ENCODE measurements at regions not wholly inside any gene's neighbourhood (a gene's known extent, or its start where the extent isn't known, plus 50 kb on each side); places are given as distances from the start of the nearest gene placed in this dataset.
"Not testable (repeated sequence)": the region's sequence is repeated elsewhere in the genome, so short reads cannot be mapped to it uniquely, and the experiment has no call there.

DNA sequence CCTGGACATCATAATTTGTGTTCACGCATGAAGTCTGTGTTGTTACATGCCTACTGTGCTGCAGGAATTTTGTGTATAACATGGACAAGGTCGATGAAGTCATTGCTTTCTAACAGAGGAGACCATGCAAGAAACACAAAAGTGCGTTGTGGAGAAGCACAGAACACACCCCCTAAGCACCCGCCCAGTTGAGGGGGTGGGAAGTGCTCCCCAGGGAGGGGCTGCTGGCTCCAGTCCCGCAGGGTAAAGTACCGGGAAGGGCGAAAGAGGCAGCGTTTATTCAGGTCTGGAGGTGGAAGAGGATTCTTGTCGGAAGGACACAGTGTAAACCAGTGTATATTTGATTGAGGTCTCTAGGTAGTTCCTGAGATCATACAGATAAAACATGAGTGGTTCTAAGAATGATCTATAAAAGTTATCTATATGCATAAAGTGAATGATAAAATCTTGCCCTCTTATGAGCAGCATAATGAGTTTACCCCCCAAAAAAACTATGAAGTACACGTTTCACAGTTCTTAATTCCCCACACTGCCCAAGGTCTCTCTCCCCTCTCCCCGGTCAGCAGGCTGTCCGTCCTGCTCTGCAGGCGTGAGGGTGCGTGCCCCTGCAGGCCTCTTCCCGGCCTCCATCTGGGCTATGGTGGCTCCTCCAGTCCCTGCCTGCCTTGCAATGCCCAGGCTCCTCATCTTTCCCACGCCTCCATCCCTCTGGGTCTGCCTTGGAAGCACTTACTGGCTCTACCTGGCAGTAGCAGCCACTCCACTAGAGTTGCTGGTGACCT lies 159.7 kb downstream of the THBS2 start:
- Histone ChIP-seq H3K27ac (replicated peaks; ENCODE audit: low read length) (no peak overlapping the region), H3K18ac (ENCODE audit: low read length) (peak overlapping the region; percentile 11), H3K79me1 (ENCODE audit: low read depth, low read length) (no peaks in the 10 kb centered on the region), H3K36me3 (replicated peaks in 1 of 2; ENCODE audit: control insufficient read depth in 2 of 2, insufficient read depth in 2 of 2, low read length in 2 of 2) (no peaks in the 10 kb centered on the region), H4K8ac (ENCODE audit: low read depth, low read length) (no peak overlapping the region), H4K91ac (ENCODE audit: low read depth, low read length, poor library complexity) (no peak overlapping the region), H3K4ac (ENCODE audit: low read length) (no peak overlapping the region), H3K27me3 (ENCODE audit: control insufficient read depth in 3 of 3, insufficient read depth in 3 of 3, low read depth in 1 of 3, low read length in 3 of 3) (no peaks in the 10 kb centered on the region), H3K9me3 (replicated peaks in 1 of 2; ENCODE audit: control insufficient read depth in 2 of 2, insufficient read depth in 1 of 2, low read depth in 1 of 2, low read length in 2 of 2) (peaks cover 0 to 10% of the 10 kb centered on the region in 2 donors), H3K4me1 (ENCODE audit: control insufficient read depth in 2 of 2, insufficient read depth in 1 of 2, low read depth in 1 of 2, low read length in 2 of 2) (peaks cover 5 to 9% of the 10 kb centered on the region in 2 donors), H2AK5ac (ENCODE audit: low read depth, low read length) (peak overlapping the region; percentile 58), H2BK15ac (ENCODE audit: low read length) (peak overlapping the region; percentile 24), H2BK12ac (ENCODE audit: low read length) (no peak overlapping the region), H3K23ac (ENCODE audit: low read depth, low read length, poor library complexity) (no peak overlapping the region), H2AFZ (ENCODE audit: low read length) (no peak overlapping the region), H3K4me2 (ENCODE audit: insufficient read depth, low read length, poor library complexity, severe bottlenecking) (no peak overlapping the region), H2BK5ac (ENCODE audit: low read length) (no peak overlapping the region), H3K4me3 (ENCODE audit: low read length in 2 of 2) (no peak overlapping the region), H3K14ac (ENCODE audit: low read length) (no peak overlapping the region), H3K9ac (ENCODE audit: low read depth, low read length, poor library complexity) (no peak overlapping the region), H2BK120ac (ENCODE audit: low read depth, low read length) (no peak overlapping the region)
- no peak for DNase-seq (ENCODE audit: low spot score)
- no CpG with 5 or more reads among the region's 16 CpGs for WGBS, 2 donors (ENCODE audit: extremely low coverage in 2 of 2, insufficient read length in 2 of 2, insufficient replicate concordance in 1 of 2)

DNA sequence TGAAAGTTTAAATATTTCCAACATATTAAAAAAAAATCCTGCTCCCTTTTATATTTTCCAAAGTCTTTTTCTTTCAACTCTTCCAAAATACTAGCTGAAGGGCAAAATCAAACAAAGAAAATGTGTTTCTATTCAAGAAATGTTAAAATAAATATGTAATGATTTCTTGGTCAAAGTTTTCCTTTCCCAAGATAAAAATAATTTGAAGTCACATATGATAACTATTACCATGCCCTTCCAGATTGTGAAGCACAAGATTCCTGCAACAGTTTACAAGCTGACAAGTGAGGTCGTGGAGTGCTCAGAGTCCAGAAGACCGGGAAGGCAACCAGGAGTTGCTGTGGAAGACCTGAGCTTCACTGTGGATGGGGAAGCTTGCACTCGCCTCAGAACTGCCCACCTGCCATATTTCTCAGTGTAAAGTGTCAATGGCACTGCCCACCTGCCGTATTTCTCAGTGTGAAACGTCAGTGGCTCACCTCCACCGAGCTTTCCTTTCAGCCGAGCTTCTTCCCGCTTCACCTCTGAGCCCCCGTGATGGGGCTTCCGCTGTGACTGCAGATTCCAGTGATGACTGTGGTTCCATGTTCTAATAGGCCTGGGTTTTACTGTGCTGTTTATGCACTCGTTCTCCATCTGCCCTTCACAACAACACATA lies 160.5 kb downstream of the THBS2 start:
- H3K4me2 ChIP-seq (ENCODE audit: insufficient read depth, low read length, poor library complexity, severe bottlenecking): no peak overlapping the region
- no peaks in the 10 kb centered on the region for H3K79me1 ChIP-seq (ENCODE audit: low read depth, low read length)
- no peak overlapping the region for H2BK12ac ChIP-seq (ENCODE audit: low read length)
- no peak overlapping the region for H3K4ac ChIP-seq (ENCODE audit: low read length)
- H3K23ac ChIP-seq (ENCODE audit: low read depth, low read length, poor library complexity): no peak overlapping the region
- peaks cover 0 to 13% of the 10 kb centered on the region in 2 donors for H3K9me3 ChIP-seq (replicated peaks in 1 of 2; ENCODE audit: control insufficient read depth in 2 of 2, insufficient read depth in 1 of 2, low read depth in 1 of 2, low read length in 2 of 2)
- DNase-seq (ENCODE audit: low spot score): no peak
- H3K18ac ChIP-seq (ENCODE audit: low read length): no peak overlapping the region
- no peak overlapping the region for H3K14ac ChIP-seq (ENCODE audit: low read length)
- no peak overlapping the region for H2BK120ac ChIP-seq (ENCODE audit: low read depth, low read length)
- H3K27me3 ChIP-seq (ENCODE audit: control insufficient read depth in 3 of 3, insufficient read depth in 3 of 3, low read depth in 1 of 3, low read length in 3 of 3): no peaks in the 10 kb centered on the region
- H2BK15ac ChIP-seq (ENCODE audit: low read length): no peak overlapping the region
- H2AFZ ChIP-seq (ENCODE audit: low read length): no peak overlapping the region
- no peak overlapping the region for H2AK5ac ChIP-seq (ENCODE audit: low read depth, low read length)
- no peaks in the 10 kb centered on the region for H3K36me3 ChIP-seq (replicated peaks in 1 of 2; ENCODE audit: control insufficient read depth in 2 of 2, insufficient read depth in 2 of 2, low read length in 2 of 2)
- WGBS, 2 donors (ENCODE audit: extremely low coverage in 2 of 2, insufficient read length in 2 of 2, insufficient replicate concordance in 1 of 2): no CpG with 5 or more reads among the region's 11 CpGs
- peaks cover 5 to 7% of the 10 kb centered on the region in 2 donors for H3K4me1 ChIP-seq (ENCODE audit: control insufficient read depth in 2 of 2, insufficient read depth in 1 of 2, low read depth in 1 of 2, low read length in 2 of 2)
- H3K9ac ChIP-seq (ENCODE audit: low read depth, low read length, poor library complexity): no peak overlapping the region
- no peak overlapping the region for H4K91ac ChIP-seq (ENCODE audit: low read depth, low read length, poor library complexity)
- H3K27ac ChIP-seq (replicated peaks; ENCODE audit: low read length): no peak overlapping the region
- no peak overlapping the region for H2BK5ac ChIP-seq (ENCODE audit: low read length)
- H4K8ac ChIP-seq (ENCODE audit: low read depth, low read length): no peak overlapping the region
- H3K4me3 ChIP-seq (ENCODE audit: low read length in 2 of 2): no peak overlapping the region

DNA sequence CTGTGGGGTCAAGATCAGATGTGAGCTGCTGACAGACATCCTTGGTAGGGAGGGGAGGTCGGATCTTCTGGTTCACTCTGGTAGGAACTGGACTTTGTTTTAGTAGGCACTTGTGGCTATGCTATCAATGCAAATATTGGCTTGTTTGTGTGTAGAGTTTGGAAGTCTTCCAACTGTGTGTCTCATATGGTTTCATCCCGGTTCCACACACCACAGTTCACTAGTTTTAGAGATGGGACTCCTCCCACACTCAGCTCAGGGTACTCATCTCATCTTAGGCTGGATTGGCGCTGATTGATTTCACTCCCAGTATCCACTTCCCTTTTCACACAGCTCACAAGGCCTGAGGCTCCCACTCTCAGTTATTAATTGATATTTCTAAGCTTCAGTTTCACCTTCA lies 161.3 kb downstream of the THBS2 start:
- no peak overlapping the region for H4K91ac ChIP-seq (ENCODE audit: low read depth, low read length, poor library complexity)
- no peaks in the 10 kb centered on the region for H3K79me1 ChIP-seq (ENCODE audit: low read depth, low read length)
- no peak overlapping the region for H3K18ac ChIP-seq (ENCODE audit: low read length)
- no peak overlapping the region for H2BK120ac ChIP-seq (ENCODE audit: low read depth, low read length)
- no peak overlapping the region for H3K14ac ChIP-seq (ENCODE audit: low read length)
- no peak for DNase-seq (ENCODE audit: low spot score)
- no CpG with 5 or more reads among the region's 3 CpGs for WGBS, 2 donors (ENCODE audit: extremely low coverage in 2 of 2, insufficient read length in 2 of 2, insufficient replicate concordance in 1 of 2)
- H4K8ac ChIP-seq (ENCODE audit: low read depth, low read length): no peak overlapping the region
- H3K4me3 ChIP-seq (ENCODE audit: low read length in 2 of 2): no peak overlapping the region
- H3K27me3 ChIP-seq (ENCODE audit: control insufficient read depth in 3 of 3, insufficient read depth in 3 of 3, low read depth in 1 of 3, low read length in 3 of 3): no peaks in the 10 kb centered on the region
- H2BK5ac ChIP-seq (ENCODE audit: low read length): no peak overlapping the region
- H3K9me3 ChIP-seq (replicated peaks in 1 of 2; ENCODE audit: control insufficient read depth in 2 of 2, insufficient read depth in 1 of 2, low read depth in 1 of 2, low read length in 2 of 2): peaks cover 0 to 13% of the 10 kb centered on the region in 2 donors
- H3K27ac ChIP-seq (replicated peaks; ENCODE audit: low read length): no peak overlapping the region
- H2AK5ac ChIP-seq (ENCODE audit: low read depth, low read length): no peak overlapping the region
- H3K23ac ChIP-seq (ENCODE audit: low read depth, low read length, poor library complexity): no peak overlapping the region
- H3K4me2 ChIP-seq (ENCODE audit: insufficient read depth, low read length, poor library complexity, severe bottlenecking): no peak overlapping the region
- H2BK12ac ChIP-seq (ENCODE audit: low read length): no peak overlapping the region
- H2BK15ac ChIP-seq (ENCODE audit: low read length): no peak overlapping the region
- H3K4me1 ChIP-seq (ENCODE audit: control insufficient read depth in 2 of 2, insufficient read depth in 1 of 2, low read depth in 1 of 2, low read length in 2 of 2): peaks cover 3 to 4% of the 10 kb centered on the region in 2 donors
- no peak overlapping the region for H3K4ac ChIP-seq (ENCODE audit: low read length)
- no peaks in the 10 kb centered on the region for H3K36me3 ChIP-seq (replicated peaks in 1 of 2; ENCODE audit: control insufficient read depth in 2 of 2, insufficient read depth in 2 of 2, low read length in 2 of 2)
- H2AFZ ChIP-seq (ENCODE audit: low read length): no peak overlapping the region
- no peak overlapping the region for H3K9ac ChIP-seq (ENCODE audit: low read depth, low read length, poor library complexity)

DNA sequence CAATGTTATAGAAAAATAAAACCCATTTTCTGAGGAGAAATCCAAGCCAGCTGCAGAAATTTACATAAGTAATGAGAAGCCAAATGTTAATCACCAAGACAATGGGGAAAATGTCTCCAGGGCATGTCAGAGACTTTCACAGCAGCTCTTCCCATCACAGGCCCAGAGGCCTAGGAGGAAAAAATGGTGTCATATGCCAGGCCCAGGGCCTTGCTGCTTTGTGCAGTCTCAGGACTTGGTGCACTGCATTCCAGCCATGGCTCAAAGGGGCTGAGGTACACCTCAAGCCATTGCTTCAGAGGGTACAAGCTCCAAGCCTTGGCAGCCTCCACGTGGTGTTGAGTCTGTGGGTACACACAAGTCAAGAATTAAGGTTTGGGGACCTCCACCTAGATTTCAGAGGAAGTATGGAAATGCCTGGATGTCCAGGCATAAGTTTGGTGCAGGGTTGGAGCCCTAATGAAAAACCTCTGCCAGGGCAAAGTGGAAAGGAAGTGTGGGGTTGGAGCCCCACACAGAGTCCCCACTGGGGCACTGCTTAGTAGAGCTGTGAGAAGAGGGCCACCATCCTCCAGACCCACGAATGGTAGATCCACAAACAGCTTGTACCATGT lies 163.0 kb downstream of the THBS2 start:
- H3K18ac ChIP-seq (ENCODE audit: low read length); H2AFZ ChIP-seq (ENCODE audit: low read length); H2BK15ac ChIP-seq (ENCODE audit: low read length); H3K4ac ChIP-seq (ENCODE audit: low read length); H3K27ac ChIP-seq (replicated peaks; ENCODE audit: low read length); H4K8ac ChIP-seq (ENCODE audit: low read depth, low read length); H2AK5ac ChIP-seq (ENCODE audit: low read depth, low read length); H3K79me1 ChIP-seq (ENCODE audit: low read depth, low read length); H3K36me3 ChIP-seq (replicated peaks in 1 of 2; ENCODE audit: control insufficient read depth in 2 of 2, insufficient read depth in 2 of 2, low read length in 2 of 2); H2BK12ac ChIP-seq (ENCODE audit: low read length); H3K14ac ChIP-seq (ENCODE audit: low read length); H2BK120ac ChIP-seq (ENCODE audit: low read depth, low read length); H3K4me3 ChIP-seq (ENCODE audit: low read length in 2 of 2); DNase-seq (ENCODE audit: low spot score); H2BK5ac ChIP-seq (ENCODE audit: low read length); H4K91ac ChIP-seq (ENCODE audit: low read depth, low read length, poor library complexity); H3K27me3 ChIP-seq (ENCODE audit: control insufficient read depth in 3 of 3, insufficient read depth in 3 of 3, low read depth in 1 of 3, low read length in 3 of 3); H3K4me2 ChIP-seq (ENCODE audit: insufficient read depth, low read length, poor library complexity, severe bottlenecking); H3K23ac ChIP-seq (ENCODE audit: low read depth, low read length, poor library complexity); H3K9ac ChIP-seq (ENCODE audit: low read depth, low read length, poor library complexity); H3K4me1 ChIP-seq (ENCODE audit: control insufficient read depth in 2 of 2, insufficient read depth in 1 of 2, low read depth in 1 of 2, low read length in 2 of 2): not testable (repeated sequence)
- H3K9me3 ChIP-seq (replicated peaks in 1 of 2; ENCODE audit: control insufficient read depth in 2 of 2, insufficient read depth in 1 of 2, low read depth in 1 of 2, low read length in 2 of 2): peaks cover 0 to 14% of the 10 kb centered on the region in 2 donors
- WGBS, 2 donors (ENCODE audit: extremely low coverage in 2 of 2, insufficient read length in 2 of 2, insufficient replicate concordance in 1 of 2): no CpG with 5 or more reads among the region's 2 CpGs

Data from neuronal stem cell (in vitro differentiated cells).